Stimulated activated CD8-positive, alpha-beta memory T cell treated with anti-CD3 and anti-CD28 coated beads, Interleukin-15, amount 100 ng/mL, for 48 hours (primary cell): ENCODE measurements at regions not wholly inside any gene's neighbourhood (a gene's known extent, or its start where the extent isn't known, plus 50 kb on each side); places are given as distances from the start of the nearest gene placed in this dataset.
A peak's percentile ranks its signal among the peaks of the same experiment; 100 is the strongest.

ENCODE experiments used
- DNase-seq, 2 donors: peaks; one replicate each; pipeline ENCODE4 v3.0.0-alpha.2; 2020; ENCODE audit warnings: low read depth in 2 of 2

GRCh38 chr13:40292108-40292507 lies 374.3 kb downstream of the FOXO1 start:
- DNase-seq: no peak

GRCh38 chr13:40292536-40292935 lies 373.9 kb downstream of the FOXO1 start:
- no peak for DNase-seq

DNA sequence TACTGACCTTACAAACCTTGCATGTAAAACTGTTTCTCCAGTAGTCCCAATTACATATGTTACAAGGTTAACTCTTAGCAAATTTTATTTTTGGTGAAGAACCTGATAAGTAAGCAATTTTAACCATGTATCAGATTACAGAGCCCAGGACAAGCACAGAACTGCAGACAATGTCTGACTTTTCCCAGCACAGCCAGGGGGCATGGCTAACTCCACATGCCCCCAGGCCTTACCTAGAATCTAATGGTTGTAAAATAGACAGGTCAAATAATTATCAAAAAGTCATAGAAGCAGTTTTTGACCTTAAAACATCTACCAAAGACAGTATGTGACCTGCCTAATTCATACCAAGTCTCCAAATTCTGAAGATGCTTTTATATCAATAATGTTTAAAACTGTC lies 364.1 kb downstream of the FOXO1 start:
- DNase-seq: no peak

- DNase-seq: no peak
Observed at GRCh38 chr13:40304391-40304790, 362.1 kb downstream of the FOXO1 start.

GRCh38 chr13:40306817-40307216 lies 359.6 kb downstream of the FOXO1 start:
- DNase-seq: peak; percentile 34 to 54

DNA sequence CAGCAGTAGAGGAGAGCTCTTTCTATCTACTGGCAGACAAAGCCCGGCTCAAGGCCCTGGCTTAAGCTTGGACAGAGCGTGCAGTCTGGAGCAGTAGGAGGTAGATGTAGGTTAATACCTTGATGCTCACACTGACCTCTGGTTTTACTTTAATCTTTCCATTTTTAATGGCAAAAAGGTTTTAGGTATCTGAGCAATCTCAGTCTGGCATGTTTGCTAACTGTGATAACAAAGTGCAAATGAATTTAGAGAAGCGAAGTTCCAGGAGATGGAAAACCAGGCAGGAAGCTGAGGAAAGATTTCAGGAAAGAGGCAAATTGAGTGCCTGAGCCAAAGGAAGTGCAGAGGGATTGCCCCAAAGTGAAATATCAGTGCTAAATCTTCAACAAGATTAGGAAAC lies 356.6 kb downstream of the FOXO1 start:
- DNase-seq: no peak

GRCh38 chr13:40311356-40312101 lies 354.9 kb downstream of the FOXO1 start:
- no peak for DNase-seq

DNA sequence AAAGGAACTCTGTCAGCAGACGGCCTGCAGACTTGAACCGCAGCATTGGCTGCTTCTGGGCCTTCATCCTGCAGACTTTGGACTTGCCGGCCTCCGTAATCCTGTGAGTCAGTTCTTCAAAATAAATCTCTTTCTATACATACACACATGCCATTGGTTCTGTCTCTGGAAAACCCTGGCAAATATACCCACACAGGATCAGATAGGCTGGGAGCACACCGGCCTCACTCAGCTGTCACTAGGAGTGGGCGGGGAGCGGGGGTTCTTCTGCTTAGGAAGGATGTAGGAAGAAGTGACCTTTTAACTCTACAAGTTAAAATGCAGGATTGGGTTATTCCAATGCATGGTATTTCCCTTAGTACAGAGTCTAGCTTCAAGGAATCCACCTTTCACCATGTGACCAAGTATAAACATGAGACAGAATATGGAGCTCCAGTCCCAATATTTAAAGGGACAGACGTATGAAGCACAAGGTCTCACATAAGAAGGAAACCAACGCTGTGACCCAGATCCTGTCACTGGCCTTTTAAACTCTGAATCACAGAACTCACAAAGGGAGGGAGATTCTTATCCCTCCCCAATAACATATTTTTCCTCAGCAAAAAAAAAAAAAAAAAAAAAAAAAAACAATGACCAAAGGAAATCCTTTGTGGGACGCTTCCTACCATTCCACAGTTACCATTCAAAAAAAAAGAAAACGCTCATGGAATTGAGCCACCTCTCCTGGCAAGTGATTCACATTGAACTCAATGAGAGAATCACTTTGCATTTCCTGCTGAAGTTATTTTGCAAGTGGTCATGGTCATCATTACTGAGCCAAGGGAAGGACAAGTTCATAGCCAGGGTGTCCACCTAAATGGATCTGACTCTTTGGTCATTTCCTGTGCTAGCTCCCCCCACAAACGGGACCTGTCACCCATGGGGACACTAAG lies 352.9 kb downstream of the FOXO1 start:
- no peak for DNase-seq

DNA sequence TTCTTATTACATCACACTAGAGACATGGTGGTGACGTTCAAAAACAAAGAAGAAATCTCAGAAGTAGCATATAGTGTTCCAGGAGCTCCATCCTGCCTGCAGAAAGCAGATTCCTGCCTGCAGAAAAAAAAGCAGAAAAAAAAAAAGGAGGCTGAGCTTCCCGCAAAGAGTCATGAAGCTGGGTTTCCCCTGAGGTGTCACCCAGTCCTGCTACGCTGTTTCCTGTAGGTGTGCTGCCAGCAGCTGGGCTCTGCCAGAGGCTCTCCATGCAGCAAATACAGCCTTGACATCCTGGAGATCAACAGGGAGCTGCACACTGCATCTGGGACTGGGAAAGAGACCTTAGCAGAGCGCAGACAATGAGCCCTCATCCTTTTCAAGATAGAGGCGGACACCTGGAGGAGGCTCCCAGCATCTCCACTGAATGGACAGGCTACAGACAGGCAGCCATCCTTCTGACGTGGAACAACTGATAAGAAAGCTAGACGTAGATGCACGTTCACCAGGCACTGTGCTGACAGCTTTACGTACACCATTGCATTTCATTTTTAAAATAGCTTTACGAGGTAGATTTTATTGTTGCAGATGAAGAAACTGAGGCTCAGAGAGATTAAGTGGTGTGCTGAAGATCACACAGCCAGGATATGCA lies 350.9 kb downstream of the FOXO1 start:
- DNase-seq: peak; percentile 7 to 26

DNA sequence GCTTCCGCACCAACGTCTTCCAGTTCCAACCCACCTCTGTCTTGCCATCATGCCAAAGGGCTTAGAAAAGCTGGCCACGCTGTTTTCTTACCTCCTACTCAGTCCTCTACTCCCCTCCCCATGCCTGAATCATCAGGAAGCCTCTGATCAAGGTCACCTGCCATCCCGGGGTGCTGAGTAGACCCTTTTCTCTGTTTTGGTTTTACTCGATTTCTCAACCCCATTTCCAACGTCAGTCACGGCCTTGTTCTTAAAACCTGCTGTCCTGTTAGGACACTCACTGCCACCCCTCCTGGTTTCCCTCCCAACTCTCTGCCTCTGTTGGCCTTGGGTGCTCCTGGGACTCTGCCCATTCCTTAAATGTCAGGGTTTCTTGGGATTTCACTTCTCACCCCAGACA lies 350.1 kb downstream of the FOXO1 start:
- peak; percentile 6 to 26 for DNase-seq

DNA sequence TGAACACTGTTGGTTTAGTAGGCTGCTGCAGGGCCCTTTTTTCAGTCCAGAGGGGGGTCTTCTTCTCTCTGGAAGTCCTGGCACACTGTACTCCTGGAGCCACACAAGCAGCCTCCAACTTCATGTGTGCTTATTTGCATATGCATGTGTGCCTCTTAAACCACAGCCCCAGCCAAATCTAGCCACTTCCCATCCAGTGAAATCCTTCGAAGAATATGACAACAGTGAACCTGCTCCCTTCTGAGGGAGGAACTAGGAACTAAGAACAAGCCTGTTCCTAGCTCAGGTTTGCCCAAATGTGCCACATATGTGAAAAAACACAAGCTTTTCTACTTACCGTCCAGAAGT lies 348.5 kb downstream of the FOXO1 start:
- DNase-seq: no peak

DNA sequence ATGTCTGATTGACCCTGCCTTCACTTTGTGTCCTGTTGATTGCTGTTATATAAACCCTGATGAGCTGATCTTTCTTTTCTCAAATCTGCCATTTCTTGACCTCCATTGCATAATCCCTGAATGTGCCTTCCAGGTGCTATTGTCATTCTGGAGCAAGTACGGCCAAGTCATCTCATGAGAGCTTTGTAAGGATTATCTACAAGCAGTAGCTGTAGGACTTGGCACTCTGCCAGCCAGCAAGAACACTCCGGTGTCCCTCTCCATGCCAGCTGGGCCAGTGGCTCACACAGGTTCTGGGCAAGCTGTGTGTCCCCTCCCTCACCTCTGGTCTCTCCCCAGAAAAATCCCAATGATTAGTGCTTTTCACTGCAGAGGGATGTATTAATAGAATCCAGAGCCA lies 348.1 kb downstream of the FOXO1 start:
- no peak for DNase-seq

- no peak for DNase-seq
Observed at GRCh38 chr13:40319699-40320579, 346.5 kb downstream of the FOXO1 start.

- no peak for DNase-seq
Observed at GRCh38 chr13:40328091-40328490, 338.4 kb downstream of the FOXO1 start.

- no peak for DNase-seq
Observed at GRCh38 chr13:40329781-40330485, 336.5 kb downstream of the FOXO1 start.

DNA sequence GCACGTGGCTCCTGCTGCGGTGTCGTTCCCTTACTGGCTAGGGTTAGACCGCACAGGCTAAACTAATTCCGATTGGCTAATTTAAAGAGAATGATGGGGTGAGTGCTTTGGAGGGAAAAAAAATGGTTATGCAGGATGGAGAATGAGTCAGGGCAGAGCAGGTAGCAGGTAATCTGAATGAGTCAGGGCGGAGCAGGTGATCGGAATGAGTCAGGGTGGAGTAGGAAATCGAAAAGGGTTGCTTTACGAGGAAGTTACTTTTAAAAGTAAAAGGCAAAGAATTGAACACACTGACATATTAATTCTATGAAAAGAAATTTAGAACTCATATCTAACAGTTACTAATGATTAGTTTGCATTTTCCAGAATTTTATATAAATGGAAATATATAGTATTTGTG lies 335.5 kb downstream of the FOXO1 start:
- no peak for DNase-seq

GRCh38 chr13:40331802-40332201 lies 334.6 kb downstream of the FOXO1 start:
- no peak for DNase-seq

GRCh38 chr13:40333226-40333625 lies 333.2 kb downstream of the FOXO1 start:
- no peak for DNase-seq

GRCh38 chr13:40334031-40334430 lies 332.4 kb downstream of the FOXO1 start:
- no peak for DNase-seq

DNA sequence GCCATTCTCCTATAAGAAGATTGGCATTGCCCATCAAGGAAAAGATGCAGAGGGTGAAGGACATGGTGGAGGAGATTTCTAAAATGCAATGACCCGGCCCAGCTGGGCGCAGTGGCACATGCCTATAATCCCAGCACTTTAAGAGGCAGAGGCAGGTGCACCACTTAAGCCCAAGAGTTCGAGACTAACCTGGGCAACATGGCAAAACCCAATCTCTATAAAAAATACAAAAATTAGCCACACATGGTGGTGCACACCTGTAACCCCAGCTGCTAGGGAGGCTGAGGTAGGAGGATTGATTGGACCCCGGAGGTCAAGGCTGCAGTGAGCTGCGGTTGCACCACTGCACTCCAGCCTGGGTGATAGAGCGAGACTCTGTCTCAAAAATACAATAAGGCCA lies 331.8 kb downstream of the FOXO1 start:
- no peak for DNase-seq
